DMS79 treated with DMSO at 0.1 percent for 48 hours (cell line): ENCODE measurements at regions not wholly inside any gene's neighbourhood (a gene's known extent, or its start where the extent isn't known, plus 50 kb on each side); places are given as distances from the start of the nearest gene placed in this dataset.

Experiments
- DNase-seq: peaks from one replicate; lab custom pipeline; 2025; lab: John Stamatoyannopoulos, UW

DNA sequence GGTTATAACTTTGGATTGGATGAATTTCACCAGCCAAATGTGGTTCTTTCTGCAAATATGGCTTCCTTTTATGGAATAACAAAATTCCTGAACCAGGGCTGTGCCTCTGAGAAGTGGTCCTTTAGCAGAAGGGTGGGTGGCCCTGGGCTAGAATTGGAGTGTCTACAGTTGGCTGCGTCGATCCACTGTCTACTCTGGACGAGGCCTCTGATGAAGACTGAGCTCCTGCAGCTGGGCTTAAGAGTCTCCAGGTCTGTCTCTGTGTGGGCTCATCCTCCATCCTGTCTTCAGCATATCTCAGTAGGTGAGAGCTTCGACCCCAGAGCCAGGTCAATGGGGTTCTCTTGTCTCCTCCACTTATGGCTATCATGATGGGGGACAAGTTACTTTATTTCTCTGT lies 166.3 kb upstream of the PMEPA1 start:
- no peak for DNase-seq

DNA sequence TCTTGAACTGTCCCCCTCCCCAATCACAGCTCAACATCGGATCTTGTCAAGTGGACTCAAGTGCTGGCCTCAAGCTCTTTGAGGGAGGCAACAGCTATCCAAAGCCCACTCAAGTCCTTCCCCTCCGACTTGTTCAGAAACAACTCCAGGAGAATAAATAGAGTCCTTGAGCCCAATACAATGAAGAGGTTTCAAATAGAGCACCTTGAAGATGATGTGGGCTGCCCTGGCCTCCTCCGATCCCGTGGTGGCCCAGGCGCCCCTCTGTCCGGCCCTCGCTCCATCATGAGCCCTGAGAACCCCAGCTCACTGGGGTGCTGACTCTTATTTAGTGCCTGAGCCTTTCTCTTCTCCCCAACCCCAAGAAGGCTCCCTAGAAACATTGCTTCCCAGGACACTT lies 164.3 kb upstream of the PMEPA1 start:
- no peak for DNase-seq

DNA sequence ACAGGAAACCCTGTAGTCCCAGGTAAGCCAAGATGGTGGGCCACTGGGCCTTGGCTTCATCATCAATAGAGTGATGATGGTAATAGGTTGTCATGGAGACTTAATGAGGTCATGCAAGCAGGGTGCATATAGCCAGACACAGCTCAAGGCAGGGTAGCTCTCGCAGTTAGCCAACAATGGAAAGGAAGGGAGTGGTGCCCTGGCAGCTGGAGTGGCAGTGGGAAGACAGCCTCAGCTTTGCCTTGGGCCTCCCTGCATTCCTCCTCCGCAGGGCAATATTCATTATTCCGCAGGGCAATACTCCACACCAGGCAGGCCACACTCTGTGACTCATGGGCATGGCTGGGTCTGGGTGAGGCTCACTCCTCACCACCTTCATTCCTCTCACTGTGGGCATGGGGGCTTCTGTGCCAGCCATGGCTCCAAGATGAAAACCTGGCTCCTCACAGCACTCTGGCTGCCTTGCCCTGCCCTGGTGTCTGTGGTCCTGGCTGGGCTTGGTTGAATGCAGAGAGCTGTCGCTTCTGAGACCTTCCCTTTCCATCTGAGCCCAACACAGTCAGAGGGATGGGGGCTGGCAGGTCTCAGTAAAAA lies 163.1 kb upstream of the PMEPA1 start:
- DNase-seq: no peak

DNA sequence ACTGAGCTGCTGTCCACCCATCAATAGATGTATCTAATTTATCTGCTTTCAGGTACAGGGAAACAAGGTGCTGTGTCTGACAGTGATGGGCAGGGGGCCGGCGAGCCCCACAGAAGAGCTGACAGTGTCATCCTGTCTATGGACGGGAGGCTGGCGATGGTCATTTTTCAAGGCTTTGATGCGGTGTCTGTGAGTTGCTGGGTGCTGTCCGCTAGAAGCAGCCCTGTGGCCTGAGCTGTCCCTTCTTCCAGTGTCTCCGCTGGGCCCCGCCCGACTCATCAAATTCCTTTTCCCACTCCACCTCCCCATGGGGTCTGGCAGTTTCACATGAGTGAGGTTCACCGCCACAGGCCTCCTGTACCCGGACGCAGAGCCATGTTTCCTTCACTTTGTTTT lies 161.4 kb upstream of the PMEPA1 start:
- DNase-seq: no peak

DNA sequence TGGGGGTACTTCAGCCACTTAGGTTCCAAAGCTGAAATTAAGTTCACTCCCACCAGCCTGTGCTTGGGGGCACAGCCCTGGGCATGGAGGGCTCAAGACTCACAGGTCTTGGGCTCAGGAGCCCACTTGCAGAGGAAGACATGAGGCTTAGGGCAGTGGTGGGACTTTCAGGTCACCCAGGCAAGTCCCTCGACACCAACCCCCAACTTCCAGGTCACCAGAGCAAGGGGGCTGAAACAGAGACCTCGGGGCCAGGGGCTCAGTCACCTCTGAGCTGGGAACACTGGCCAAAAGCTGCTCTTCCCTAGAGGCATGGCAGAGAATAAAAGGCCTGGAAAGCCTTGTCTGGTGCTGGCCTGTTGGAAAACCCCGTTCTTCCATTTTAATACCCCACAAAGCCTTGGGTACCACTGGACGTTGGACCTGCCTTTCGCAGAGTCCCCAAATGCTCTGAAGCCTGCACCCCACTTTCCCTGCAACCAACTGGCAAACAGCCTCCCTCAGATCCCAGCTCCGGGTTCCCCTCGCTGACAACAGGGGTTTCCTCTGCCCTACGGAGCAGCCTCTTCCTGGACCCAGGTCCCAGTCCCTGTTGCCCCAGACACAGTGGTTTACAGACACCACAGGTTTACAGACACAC lies 160.9 kb upstream of the PMEPA1 start:
- DNase-seq: no peak

DNA sequence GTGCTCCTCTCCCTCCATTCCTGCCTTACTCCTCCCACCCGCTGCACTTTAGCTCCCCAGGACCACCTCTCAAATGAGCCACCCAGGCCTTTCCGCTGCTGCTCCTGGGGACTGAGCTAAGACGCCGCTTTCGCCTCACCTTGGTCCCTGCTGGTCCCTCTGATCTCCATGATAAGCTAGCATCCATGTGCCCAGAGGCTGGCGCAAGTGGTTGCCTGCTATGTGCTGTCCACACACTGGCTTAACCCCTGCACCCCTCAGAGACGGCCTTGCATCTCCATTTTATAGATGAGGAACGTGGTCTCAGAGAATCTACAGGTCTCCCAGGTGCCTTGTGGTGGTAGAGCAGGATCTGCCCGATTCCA lies 160.1 kb upstream of the PMEPA1 start:
- no peak for DNase-seq

DNA sequence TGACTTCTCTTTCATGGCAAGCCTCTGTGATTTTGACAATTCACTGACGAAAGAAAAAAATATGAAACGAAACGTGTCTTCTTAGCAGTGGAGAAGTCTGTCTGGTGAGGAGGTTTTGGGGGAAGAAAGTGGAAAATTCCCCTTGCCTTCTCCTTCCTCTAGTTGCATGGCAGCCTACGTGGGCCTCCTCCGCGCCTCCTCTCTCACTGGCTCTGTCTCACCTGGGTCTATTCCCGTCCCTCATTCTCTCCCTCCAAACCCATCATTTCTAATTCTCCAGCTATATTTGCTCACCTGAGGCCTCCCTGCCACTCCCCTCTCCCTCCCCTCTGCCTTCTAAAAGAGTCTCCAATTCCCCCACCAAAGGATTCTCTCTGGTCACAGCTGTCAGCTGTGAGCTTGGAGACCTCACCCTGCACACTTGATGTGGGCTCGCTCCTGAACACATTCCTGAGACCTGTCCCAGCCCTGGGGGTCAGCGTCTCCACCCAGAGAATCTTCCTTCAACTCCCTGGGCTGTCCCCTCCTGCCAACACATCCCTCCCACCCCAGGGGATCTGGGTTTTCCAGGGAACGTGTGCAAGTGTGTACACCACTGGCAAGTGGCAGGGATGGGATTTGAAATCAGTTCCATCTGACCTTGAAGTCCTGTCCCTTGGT lies 159.6 kb upstream of the PMEPA1 start:
- no peak for DNase-seq

DNA sequence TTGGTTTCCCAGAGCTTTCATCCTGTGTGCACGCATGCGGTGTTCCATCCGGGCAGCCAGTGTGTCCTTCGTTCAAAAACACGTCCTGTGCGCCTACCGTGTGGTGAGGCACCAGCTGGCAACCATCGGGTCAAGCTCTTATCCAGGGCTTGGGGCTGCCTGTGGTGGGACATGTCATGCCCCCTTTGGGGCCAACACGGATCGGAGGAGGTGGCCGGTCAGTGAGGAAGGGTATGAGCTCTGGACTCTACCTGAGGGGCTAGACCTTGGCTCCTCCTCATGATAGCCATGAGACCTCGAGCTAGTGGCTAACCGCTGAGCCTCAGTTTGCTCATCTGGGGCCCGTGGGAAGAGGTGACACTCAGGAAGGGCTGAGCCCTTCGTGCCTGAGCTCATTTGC lies 158.5 kb upstream of the PMEPA1 start:
- DNase-seq: no peak

DNA sequence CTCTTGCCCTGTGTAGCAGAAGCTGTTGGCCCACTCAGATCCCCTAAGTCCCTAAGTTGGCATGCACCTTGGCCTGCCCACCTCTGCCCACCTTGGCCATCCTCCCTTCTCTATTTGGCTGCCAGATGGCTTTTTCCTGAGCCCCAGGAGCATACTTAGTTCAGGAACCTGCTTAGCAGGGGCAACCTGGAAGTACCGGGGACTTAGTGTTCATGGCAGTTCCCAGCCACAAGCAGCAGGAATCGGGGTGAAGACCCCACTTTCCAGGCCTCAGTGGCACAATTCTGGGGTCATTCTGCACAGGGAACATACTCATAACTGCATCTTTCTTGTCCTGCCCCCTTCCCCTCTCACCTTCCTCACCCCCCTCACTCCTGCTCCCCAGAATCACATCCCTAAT lies 158.0 kb upstream of the PMEPA1 start:
- DNase-seq: no peak

DNA sequence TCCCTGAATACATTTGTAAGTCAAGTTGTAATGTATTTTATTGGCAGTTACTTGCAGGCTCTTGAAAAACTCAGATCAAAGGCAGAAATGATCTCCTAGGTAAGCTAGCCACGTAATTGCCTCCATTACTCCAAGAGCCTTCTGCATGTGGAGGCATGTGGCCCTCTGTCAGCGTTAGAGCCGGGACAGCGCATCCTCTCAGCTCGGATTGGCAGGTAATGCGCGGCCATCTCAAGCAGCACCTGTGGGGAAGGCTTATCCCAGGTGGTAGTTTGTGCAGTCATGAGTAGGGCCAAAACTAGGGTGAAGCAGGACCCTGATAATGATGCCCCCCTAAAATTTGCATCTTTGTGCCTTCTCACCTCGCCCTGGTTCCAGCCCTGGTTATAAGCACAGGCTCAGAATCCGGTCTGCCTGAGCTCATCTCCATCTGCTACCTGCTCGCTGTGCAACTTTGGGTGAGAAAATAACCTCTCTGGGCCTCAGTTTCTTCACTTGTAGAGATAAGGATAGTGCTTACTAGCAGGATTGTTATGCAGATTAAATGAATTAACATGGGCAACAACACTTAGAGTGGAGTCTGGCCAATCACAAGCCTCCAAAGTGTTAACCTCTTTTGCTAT lies 157.5 kb upstream of the PMEPA1 start:
- no peak for DNase-seq

DNA sequence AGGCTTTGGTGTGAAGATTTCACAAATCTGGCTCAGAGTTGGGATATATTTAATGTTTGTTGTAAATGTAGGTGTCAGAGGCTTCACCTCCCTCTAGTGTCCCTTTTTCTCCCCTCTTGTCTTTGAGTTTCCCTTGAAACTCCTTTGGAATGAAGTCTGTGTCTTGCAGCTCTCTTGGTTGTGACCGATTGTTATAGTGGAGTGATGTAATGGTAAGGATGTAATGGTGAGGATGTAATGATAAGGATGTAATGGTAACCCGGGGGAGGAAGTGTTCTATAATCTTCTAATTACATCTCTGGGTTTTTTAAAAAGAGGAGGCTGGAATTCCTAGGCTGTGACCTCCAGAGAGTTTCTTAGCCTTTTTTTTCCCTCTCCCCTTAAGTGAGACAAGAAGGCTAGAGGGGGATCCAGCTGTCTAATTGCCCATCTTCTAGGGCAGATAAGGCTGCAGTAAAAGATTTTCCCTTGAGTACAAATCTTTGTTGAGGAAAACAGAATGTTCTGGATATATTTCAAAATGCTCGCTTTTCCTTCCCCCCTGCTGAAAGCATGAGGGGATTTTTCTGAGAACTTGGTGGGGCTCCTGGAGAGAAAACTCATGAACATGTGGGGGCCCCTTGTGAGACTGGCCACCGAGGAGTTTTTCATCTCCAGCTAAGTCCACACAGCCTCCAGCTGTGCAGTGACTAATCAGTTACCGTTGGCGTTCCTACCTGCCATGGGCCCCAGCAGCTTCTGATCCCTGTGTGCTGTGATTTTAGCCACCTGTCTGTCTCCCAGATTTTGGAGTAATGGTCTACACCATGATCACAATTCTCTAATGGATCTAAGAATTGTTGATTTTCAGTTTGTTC lies 156.7 kb upstream of the PMEPA1 start:
- no peak for DNase-seq

DNA sequence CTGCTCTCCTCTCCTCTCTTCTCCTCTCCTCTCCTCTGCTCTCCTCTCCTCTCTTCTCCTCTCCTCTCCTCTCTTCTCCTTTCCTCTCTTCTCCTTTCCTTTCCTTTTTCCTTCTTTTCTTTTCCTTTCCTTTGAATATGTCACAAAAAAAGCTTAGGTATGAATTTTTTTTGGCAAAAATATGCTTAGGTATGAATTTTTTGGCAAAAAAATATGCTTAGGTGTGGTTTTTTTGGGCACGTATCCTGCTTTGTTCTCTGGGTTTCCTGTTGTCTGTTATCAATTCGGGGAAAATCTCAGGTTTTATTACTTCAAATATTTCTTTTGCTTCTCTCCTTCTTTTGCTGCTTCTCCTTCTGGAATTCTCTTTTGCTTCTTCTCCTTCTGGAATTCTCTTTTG lies 155.5 kb upstream of the PMEPA1 start:
- DNase-seq: no peak

DNA sequence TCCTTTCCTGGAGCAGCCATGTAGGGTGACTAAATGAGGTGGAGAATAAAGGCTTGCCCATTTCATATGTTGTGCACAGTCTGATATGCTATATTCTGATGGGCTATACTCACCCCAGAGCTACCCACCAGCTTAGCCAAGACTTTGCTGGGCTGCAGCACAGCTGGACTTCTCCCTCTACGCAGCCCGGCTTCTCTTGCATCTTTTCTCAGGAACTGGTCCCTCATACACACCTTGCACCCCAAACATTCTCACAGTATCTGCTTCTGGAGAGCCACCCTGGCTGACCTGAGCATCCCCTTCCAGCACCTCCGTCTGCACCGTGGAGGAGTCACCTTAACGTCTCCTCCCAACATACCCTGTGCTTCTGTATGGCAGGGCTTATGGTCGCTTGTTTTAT lies 150.8 kb upstream of the PMEPA1 start:
- no peak for DNase-seq

DNA sequence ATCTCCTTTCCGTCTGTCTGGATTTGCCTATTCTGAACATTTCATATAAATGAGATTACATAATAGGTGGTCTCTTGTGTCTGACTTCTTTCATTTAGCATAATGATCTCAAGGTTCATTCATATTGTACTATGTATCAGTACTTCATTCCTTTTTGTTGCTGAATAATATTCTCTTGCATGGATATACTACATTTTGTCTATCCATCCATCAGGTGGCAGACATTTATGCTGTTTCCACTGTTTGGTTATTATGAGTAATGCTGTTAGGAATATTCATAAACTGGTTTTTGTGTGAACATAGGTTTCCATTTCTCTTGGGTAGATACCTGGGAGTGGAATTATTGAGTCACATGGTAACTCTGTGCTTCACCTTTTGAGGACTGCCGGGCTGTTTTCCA lies 148.2 kb upstream of the PMEPA1 start:
- no peak for DNase-seq

DNA sequence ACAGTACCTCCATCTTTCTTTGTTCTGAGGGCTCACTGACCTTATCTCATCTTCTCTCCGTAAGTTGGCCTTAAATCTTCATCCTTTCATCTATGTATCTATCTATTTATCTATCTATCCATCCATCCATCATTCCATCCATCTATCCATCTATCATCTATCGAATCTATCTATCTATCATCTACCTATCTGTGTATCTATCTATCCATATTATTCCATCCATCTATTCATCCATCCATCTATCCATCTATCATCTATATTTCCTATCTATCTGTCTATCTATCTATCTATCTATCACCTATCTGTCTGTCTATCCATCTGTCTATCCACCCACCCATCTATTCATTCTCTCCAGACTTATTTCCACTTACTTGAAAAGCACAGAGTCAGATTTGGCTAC lies 147.3 kb upstream of the PMEPA1 start:
- DNase-seq: no peak

DNA sequence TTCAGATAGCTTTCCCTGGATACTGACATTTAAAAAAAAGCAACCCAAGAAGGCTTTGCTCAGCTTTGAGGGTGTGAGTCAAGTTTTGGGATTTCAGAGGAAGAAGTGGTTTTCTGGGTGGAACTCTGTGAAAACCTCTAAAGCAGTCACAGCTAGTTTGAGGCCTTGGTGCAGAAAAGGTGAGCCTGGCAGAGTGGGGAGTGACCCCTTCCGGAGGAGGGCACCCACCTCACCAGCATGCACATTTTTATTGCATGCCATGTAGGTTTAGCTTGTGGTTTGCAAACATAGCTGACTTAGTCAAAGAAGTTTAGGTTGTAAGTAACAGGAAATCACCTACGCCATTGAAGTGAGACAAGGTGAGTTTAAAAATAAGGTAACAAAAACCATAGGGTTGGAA lies 146.8 kb upstream of the PMEPA1 start:
- DNase-seq: no peak

DNA sequence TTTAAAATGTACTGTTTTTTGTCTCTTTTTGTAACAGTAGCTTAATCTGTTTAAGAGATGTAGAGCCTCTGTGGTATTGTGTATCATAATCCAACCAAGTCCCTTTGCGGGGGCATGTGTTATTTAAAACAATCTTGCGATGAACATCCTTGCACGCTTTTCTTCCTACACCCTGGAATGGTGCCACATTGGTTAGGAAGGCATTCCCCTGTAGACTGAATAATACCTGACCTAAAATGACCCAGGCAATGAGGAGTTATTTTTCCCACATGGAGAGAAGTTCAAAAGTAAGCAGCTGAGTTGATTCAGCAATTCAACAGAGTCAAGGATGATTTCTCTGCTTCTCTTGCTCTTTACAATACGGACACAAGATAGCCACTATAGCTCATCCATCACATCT lies 142.0 kb upstream of the PMEPA1 start:
- DNase-seq: no peak

DNA sequence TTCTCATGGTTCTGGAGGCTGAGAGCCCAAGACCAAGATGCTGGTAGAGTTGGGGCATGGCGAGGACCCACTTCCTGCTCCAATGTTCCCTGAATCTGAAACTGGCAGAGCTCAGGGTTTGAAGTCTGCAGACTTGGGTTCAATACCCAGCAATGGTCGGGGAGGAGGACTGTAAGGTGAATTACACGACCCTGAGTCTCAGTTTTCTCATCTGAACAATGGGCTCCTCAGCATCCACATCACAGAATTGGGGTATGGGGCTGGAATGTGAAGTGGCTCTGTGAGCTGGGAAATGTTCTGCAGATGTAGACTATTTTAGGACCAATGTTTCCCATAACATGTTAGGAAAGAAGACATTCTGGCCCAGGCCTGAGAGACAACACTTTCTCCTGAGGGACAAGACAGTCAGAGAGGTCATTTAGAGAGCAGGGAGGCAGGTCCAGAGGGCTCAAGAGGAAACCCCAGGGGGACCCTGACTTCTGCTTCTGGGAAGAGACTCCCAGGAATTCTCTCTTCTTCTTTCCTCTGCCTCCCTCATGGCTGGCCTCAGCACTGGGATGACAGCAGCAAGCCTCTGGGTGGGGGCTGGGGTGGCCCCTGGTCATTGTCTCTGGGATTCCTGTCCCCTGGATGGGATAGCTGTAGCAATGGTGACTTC lies 141.3 kb upstream of the PMEPA1 start:
- no peak for DNase-seq

DNA sequence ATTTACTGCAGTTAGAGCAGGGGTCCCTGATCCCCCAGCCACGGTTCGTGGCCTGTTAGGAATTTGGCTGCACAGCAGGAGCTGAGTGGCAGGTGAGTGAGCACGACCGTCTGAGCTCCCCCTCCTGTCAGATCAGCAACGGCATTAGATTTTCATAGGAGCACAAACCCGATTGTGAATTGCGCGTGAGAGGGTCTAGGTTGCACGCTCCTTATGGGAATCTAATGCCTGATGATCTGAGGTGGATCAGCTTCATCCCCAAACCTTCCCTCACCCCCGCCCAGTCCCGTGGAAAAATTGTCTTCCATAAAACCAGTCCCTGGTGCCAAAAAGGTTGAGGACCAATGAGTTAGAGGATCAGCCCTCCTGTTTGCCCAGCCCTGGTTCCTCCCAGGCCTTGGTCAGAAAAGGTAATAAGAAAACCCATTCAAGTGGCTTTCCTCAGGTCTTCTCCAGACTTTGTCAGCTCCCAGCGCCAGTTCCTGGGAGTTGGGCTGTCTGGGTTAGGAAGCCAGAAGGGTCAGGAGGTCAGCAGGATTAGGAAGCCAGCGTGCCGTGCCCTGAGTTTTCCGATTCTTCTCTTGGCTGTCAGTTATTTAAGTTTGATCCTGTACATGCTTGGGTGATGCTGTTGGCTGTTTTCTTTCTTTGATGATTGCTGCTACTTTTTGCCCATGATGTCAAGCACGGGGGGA lies 139.9 kb upstream of the PMEPA1 start:
- DNase-seq: no peak

DNA sequence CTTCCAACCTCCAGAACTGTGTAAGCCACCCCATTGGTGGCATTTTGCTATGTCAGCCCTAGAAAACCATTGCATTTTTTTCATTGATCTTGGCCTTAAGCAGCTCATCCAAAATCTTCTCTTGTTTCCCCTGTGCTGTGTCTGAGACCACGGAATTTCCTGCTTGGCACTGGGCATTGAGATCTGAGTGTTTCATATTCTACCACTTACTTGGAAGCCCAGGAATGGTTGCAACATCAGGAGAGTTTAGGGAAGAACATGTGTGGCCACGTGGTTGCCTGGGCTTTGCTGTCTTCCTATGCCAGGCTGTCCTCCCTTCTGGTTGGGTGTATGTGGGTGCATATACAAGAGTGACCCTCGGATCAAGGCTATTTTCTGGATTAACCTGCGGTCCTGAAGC lies 139.3 kb upstream of the PMEPA1 start:
- DNase-seq: no peak

DNA sequence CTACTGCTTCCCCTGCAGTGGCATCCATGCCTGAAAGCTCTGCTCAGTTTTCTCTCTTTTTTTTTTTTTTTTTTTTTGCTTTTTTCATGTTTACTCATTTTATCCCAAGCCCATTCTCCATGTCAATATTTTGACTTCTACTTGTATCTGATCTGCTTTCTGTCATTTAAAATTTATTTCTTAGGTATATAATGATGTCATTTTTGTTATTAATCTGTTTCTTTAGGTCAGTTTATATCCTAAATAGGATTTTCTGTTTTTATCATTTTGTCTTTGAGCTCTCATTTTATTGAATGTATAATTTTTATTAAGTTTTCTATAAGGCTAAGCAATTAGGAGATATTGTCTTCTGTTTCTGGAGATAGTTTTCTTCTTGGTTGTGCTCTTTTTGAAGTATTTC lies 138.5 kb upstream of the PMEPA1 start:
- DNase-seq: no peak
